ENCODE measurements at regions not wholly inside any gene's neighbourhood (a gene's known extent, or its start where the extent isn't known, plus 50 kb on each side); places are given as distances from the start of the nearest gene placed in this dataset.

- TF ChIP-seq CTCF (IDR thresholded peaks at IDR 0.05) = no peak
- no peak for TF ChIP-seq POLR2A (IDR thresholded peaks at IDR 0.05)
Observed at GRCh38 chr11:23403210-23404185, 543.2 kb upstream of the CCDC179 start.
